Endodermal cell (in vitro differentiated cells): ENCODE measurements at regions not wholly inside any gene's neighbourhood (a gene's known extent, or its start where the extent isn't known, plus 50 kb on each side); places are given as distances from the start of the nearest gene placed in this dataset.

ENCODE experiments used
- DNase-seq: peaks from one replicate; pipeline ENCODE4 v3.0.0-alpha.2; 2017
- H3K27ac ChIP-seq: 2 replicates; pipeline ENCODE4 v1.5.1; 2013; ENCODE audit warnings: mild to moderate bottlenecking, low read depth, low read length, moderate library complexity
- H3K27me3 ChIP-seq: 2 replicates; pipeline ENCODE4 v1.6.1; 2013; ENCODE audit warnings: mild to moderate bottlenecking, low read length, moderate library complexity; ENCODE audit not compliant: insufficient read depth, control insufficient read depth, poor library complexity, severe bottlenecking
- H3K36me3 ChIP-seq: 2 replicates; pipeline ENCODE4 v1.7.0; 2013; ENCODE audit warnings: mild to moderate bottlenecking, low read length, moderate library complexity; ENCODE audit not compliant: control insufficient read depth, insufficient read depth
- H3K4me1 ChIP-seq: one replicate; pipeline ENCODE4 v1.7.0; 2013; ENCODE audit warnings: low read length; ENCODE audit not compliant: control insufficient read depth, insufficient read depth
- H3K4me3 ChIP-seq: 2 replicates; pipeline ENCODE4 v1.5.1; 2013; ENCODE audit warnings: mild to moderate bottlenecking, low read length, moderate library complexity
- H3K9ac ChIP-seq: 2 replicates; pipeline ENCODE4 v1.6.1; 2013; ENCODE audit warnings: mild to moderate bottlenecking, low read length, moderate library complexity; ENCODE audit not compliant: poor library complexity, severe bottlenecking; ENCODE audit errors: extremely low read depth
- H3K9me3 ChIP-seq: 2 replicates; pipeline ENCODE4 v1.6.1; 2013; ENCODE audit warnings: mild to moderate bottlenecking, low read length, moderate library complexity; ENCODE audit not compliant: control insufficient read depth
- H3K27ac Mint-ChIP-seq: 2 replicates; pipeline ENCODE4 v1.8.0; 2020; ENCODE audit warnings: mixed read lengths
- H3K27me3 Mint-ChIP-seq: 2 replicates; pipeline ENCODE4 v1.8.0; 2021; ENCODE audit warnings: mild to moderate bottlenecking, mixed read lengths; ENCODE audit not compliant: insufficient read depth
- H3K36me3 Mint-ChIP-seq: 2 replicates; pipeline ENCODE4 v1.8.0; 2020; ENCODE audit warnings: low read depth, mixed read lengths
- H3K4me1 Mint-ChIP-seq: 2 replicates; pipeline ENCODE4 v1.8.0; 2020; ENCODE audit warnings: mixed read lengths
- H3K4me3 Mint-ChIP-seq: 2 replicates; pipeline ENCODE4 v1.8.0; 2020; ENCODE audit warnings: mild to moderate bottlenecking, moderate library complexity, mixed read lengths
- H3K9me3 Mint-ChIP-seq: 2 replicates; pipeline ENCODE4 v1.8.0; 2020; ENCODE audit warnings: mild to moderate bottlenecking, mixed read lengths
- CTCF ChIP-seq: fragments of 200-600 bp; sonication (generic); conservative IDR thresholded peaks from 2 replicates; pipeline ENCODE4 v1.5.0; 2021; ENCODE audit warnings: antibody characterized with exemption, mild to moderate bottlenecking
- WGBS, 2 experiments: methylation state at CpG; one replicate each; pipeline versions ENCODE4 v1.1.5 to v1.1.7; 2013; ENCODE audit warnings: missing lambda C conversion rate in 2 of 2, mixed read lengths in 1 of 2; ENCODE audit not compliant: insufficient coverage in 1 of 2, insufficient read length in 1 of 2; 5-methylcytosine and 5-hydroxymethylcytosine counted together

GRCh38 chr10:2834214-2834613 lies 233.1 kb upstream of the PFKP start:
- Mint-ChIP-seq H3K27ac (no peak overlapping the region), H3K9me3 (no peaks in the 10 kb centered on the region), H3K36me3 (no peaks in the 10 kb centered on the region), H3K4me3 (no peak overlapping the region), H3K4me1 (no peaks in the 10 kb centered on the region), H3K27me3 (peaks cover 1% of the 10 kb centered on the region)
- no peaks in the 10 kb centered on the region for H3K9me3 ChIP-seq
- TF ChIP-seq CTCF, result no peak
- no peak overlapping the region for H3K9ac ChIP-seq
- H3K4me1 ChIP-seq, result no peaks in the 10 kb centered on the region
- WGBS, 2 experiments, result 91 to 100% methylated on average over 1 to 2 of the region's 2 CpGs
- DNase-seq, result no peak
- H3K36me3 ChIP-seq, result no peaks in the 10 kb centered on the region
- H3K27ac ChIP-seq, result no peak overlapping the region
- H3K27me3 ChIP-seq, result no peaks in the 10 kb centered on the region
- no peak overlapping the region for H3K4me3 ChIP-seq

- no peak overlapping the region for H3K9ac ChIP-seq
- Mint-ChIP-seq H3K9me3 (peaks cover 7% of the 10 kb centered on the region), H3K27me3 (no peaks in the 10 kb centered on the region), H3K4me3 (no peak overlapping the region), H3K4me1 (no peaks in the 10 kb centered on the region), H3K36me3 (no peaks in the 10 kb centered on the region), H3K27ac (no peak overlapping the region)
- no peak overlapping the region for H3K27ac ChIP-seq
- H3K27me3 ChIP-seq, result no peaks in the 10 kb centered on the region
- no peak overlapping the region for H3K4me3 ChIP-seq
- 65 to 72% methylated on average over 4 to 7 of the region's 7 CpGs for WGBS, 2 experiments
- no peaks in the 10 kb centered on the region for H3K36me3 ChIP-seq
- DNase-seq, result no peak
- H3K4me1 ChIP-seq, result no peaks in the 10 kb centered on the region
- TF ChIP-seq CTCF, result no peak
- H3K9me3 ChIP-seq, result peaks cover 6% of the 10 kb centered on the region
Measured at GRCh38 chr10:2831509-2831908, 235.8 kb upstream of the PFKP start.

- Histone ChIP-seq H3K27me3 (no peaks in the 10 kb centered on the region), H3K4me3 (no peak overlapping the region), H3K4me1 (no peaks in the 10 kb centered on the region), H3K27ac (no peak overlapping the region), H3K9me3 (peaks cover 6% of the 10 kb centered on the region), H3K9ac (no peak overlapping the region), H3K36me3 (no peaks in the 10 kb centered on the region)
- Mint-ChIP-seq H3K27ac (no peak overlapping the region), H3K36me3 (no peaks in the 10 kb centered on the region), H3K9me3 (peaks cover 7% of the 10 kb centered on the region), H3K4me3 (no peak overlapping the region), H3K4me1 (no peaks in the 10 kb centered on the region), H3K27me3 (no peaks in the 10 kb centered on the region)
- no peak for DNase-seq
- no peak for TF ChIP-seq CTCF
- 93 to 96% methylated on average over 12 to 14 of the region's 14 CpGs for WGBS, 2 experiments
Measured at GRCh38 chr10:2828741-2829140, 238.6 kb upstream of the PFKP start.
